DMS 273 treated with DMSO at 0.1 percent for 48 hours (cell line): ENCODE measurements at regions not wholly inside any gene's neighbourhood (a gene's known extent, or its start where the extent isn't known, plus 50 kb on each side); places are given as distances from the start of the nearest gene placed in this dataset.

Experiments used
- DNase-seq: peaks from one replicate; lab custom pipeline; 2025; lab: John Stamatoyannopoulos, UW

- DNase-seq = no peak
Measured at GRCh38 chr4:125808570-125808969, 493.8 kb downstream of the FAT4 start.

- no peak for DNase-seq
Measured at GRCh38 chr4:125811892-125812291, 497.1 kb downstream of the FAT4 start.

GRCh38 chr4:125826801-125827695 is 512.3 kb downstream of the FAT4 start:
- no peak for DNase-seq

GRCh38 chr4:125827696-125828052 is 512.9 kb downstream of the FAT4 start:
- no peak for DNase-seq

- no peak for DNase-seq
Measured at GRCh38 chr4:125828346-125828745, 513.6 kb downstream of the FAT4 start.

GRCh38 chr4:125832161-125832560 is 517.4 kb downstream of the FAT4 start:
- no peak for DNase-seq

GRCh38 chr4:125836597-125837195 is 521.9 kb downstream of the FAT4 start:
- DNase-seq = no peak

- DNase-seq = no peak
Measured at GRCh38 chr4:125837493-125838201, 522.9 kb downstream of the FAT4 start.

GRCh38 chr4:125838202-125838601 is 523.4 kb downstream of the FAT4 start:
- no peak for DNase-seq

- no peak for DNase-seq
Measured at GRCh38 chr4:125838924-125839323, 524.2 kb downstream of the FAT4 start.

GRCh38 chr4:125843947-125844346 is 529.2 kb downstream of the FAT4 start:
- DNase-seq = no peak

GRCh38 chr4:125847518-125847917 is 532.8 kb downstream of the FAT4 start:
- DNase-seq = no peak

- DNase-seq = no peak
Measured at GRCh38 chr4:125849869-125850268, 535.1 kb downstream of the FAT4 start.

- no peak for DNase-seq
Measured at GRCh38 chr4:125891597-125892258, 577.0 kb downstream of the FAT4 start.

GRCh38 chr4:125904802-125905201 is 590.0 kb downstream of the FAT4 start:
- no peak for DNase-seq

- no peak for DNase-seq
Measured at GRCh38 chr4:125911058-125911457, 596.3 kb downstream of the FAT4 start.

GRCh38 chr4:125911481-125911880 is 596.7 kb downstream of the FAT4 start:
- no peak for DNase-seq

GRCh38 chr4:125917559-125917958 is 602.8 kb downstream of the FAT4 start:
- no peak for DNase-seq

- DNase-seq = no peak
Measured at GRCh38 chr4:125928652-125929051, 613.9 kb downstream of the FAT4 start.

- DNase-seq = no peak
Measured at GRCh38 chr4:125938541-125938940, 623.8 kb downstream of the FAT4 start.

GRCh38 chr4:125940426-125940825 is 625.7 kb downstream of the FAT4 start:
- DNase-seq = no peak

- no peak for DNase-seq
Measured at GRCh38 chr4:125944966-125945365, 630.2 kb downstream of the FAT4 start.
